Uterus (tissue), 3 donors: ENCODE measurements at regions not wholly inside any gene's neighbourhood (a gene's known extent, or its start where the extent isn't known, plus 50 kb on each side); places are given as distances from the start of the nearest gene placed in this dataset.

Source experiments
- DNase-seq, 2 donors: peaks; one replicate each; pipeline ENCODE4 v3.0.0-alpha.2; 2019 to 2020
- H3K27ac ChIP-seq, 2 donors: fragments of 200-600 bp; sonication (generic); 1 replicate in 1 of 2; 2 replicates in 1 of 2; pipeline ENCODE4 v1.5.1; 2016 to 2018
- H3K27me3 ChIP-seq, 2 donors: fragments of 200-600 bp; sonication (generic); one replicate each; pipeline ENCODE4 v1.5.1; 2018 to 2019; ENCODE audit warnings: control low read depth in 1 of 2
- H3K36me3 ChIP-seq, 2 donors: fragments of 200-600 bp; sonication (generic); one replicate each; pipeline ENCODE4 v1.5.1; 2019; ENCODE audit warnings: control low read depth in 1 of 2
- H3K4me1 ChIP-seq, 2 donors: fragments of 200-600 bp; sonication (generic); one replicate each; pipeline ENCODE4 v1.5.1; 2018 to 2019; ENCODE audit warnings: control low read depth in 1 of 2
- H3K4me3 ChIP-seq, 2 donors: fragments of 200-600 bp; sonication (generic); 1 replicate in 1 of 2; 2 replicates in 1 of 2; pipeline ENCODE4 v1.5.1; 2018 to 2019; ENCODE audit warnings: mild to moderate bottlenecking in 1 of 2
- H3K9me3 ChIP-seq, 2 donors: fragments of 200-600 bp; sonication (generic); one replicate each; pipeline ENCODE4 v1.5.1; 2019; ENCODE audit warnings: control low read depth in 1 of 2
- CTCF ChIP-seq, 4 experiments: fragments of 200-600 bp in 2 of 4; fragments of 450-650 bp in 2 of 4; sonication (generic) in 2 of 4; IDR thresholded peaks; one replicate each; pipeline ENCODE4 v1.5.1; 2016 to 2019; ENCODE audit warnings: antibody characterized with exemption in 4 of 4, mild to moderate bottlenecking in 2 of 4, moderate library complexity in 1 of 4
- POLR2A ChIP-seq, 2 donors: fragments of 450-650 bp; IDR thresholded peaks; one replicate each; pipeline ENCODE4 v1.6.1; 2016; ENCODE audit warnings: antibody characterized with exemption in 2 of 2, mild to moderate bottlenecking in 1 of 2, moderate library complexity in 1 of 2
- intact Hi-C: fragments of 100-400 bp; cut with DNase I; formaldehyde crosslinking; loops from one replicate; pipeline ENCODE4 v1.15.1; 2023; ENCODE audit warnings: low total_unique reads
- donor health status: DM: yes; HTN: yes; CAD: no.

- TF ChIP-seq POLR2A (IDR thresholded peaks at IDR 0.05) (no peak), CTCF (IDR thresholded peaks at IDR 0.05) (no peak)
- no peaks in the 10 kb centered on the region for H3K27me3 ChIP-seq
- no peak for DNase-seq
- no peaks in the 10 kb centered on the region for H3K4me1 ChIP-seq
- intact Hi-C loops, result no loop called here
- no peak overlapping the region for H3K4me3 ChIP-seq
- no peaks in the 10 kb centered on the region for H3K36me3 ChIP-seq
- H3K9me3 ChIP-seq, result no peaks in the 10 kb centered on the region
- H3K27ac ChIP-seq, result no peak overlapping the region
These were observed 131.4 kb upstream of the KAZN start for GRCh38 chr1:14467112-14467511.

GRCh38 chr1:14468751-14469150, 129.7 kb upstream of the KAZN start:
- no peak for DNase-seq
- TF ChIP-seq CTCF (IDR thresholded peaks at IDR 0.05) (no peak), POLR2A (IDR thresholded peaks at IDR 0.05) (no peak)
- intact Hi-C loops, result no loop called here
- Histone ChIP-seq H3K4me3 (no peak overlapping the region), H3K36me3 (no peaks in the 10 kb centered on the region), H3K4me1 (no peaks in the 10 kb centered on the region), H3K9me3 (no peaks in the 10 kb centered on the region), H3K27ac (no peak overlapping the region), H3K27me3 (no peaks in the 10 kb centered on the region)

- Histone ChIP-seq H3K4me3 (no peak overlapping the region), H3K27me3 (no peaks in the 10 kb centered on the region), H3K27ac (no peak overlapping the region), H3K4me1 (no peaks in the 10 kb centered on the region), H3K36me3 (no peaks in the 10 kb centered on the region), H3K9me3 (no peaks in the 10 kb centered on the region)
- no peak for TF ChIP-seq CTCF (IDR thresholded peaks at IDR 0.05)
- TF ChIP-seq POLR2A (IDR thresholded peaks at IDR 0.05), result no peak
- intact Hi-C loops, result no loop called here
- no peak for DNase-seq
These were observed 127.7 kb upstream of the KAZN start for GRCh38 chr1:14470802-14471201.

- intact Hi-C loops, result no loop called here
- no peak for TF ChIP-seq CTCF (IDR thresholded peaks at IDR 0.05)
- TF ChIP-seq POLR2A (IDR thresholded peaks at IDR 0.05), result no peak
These were observed 123.6 kb upstream of the KAZN start for GRCh38 chr1:14474856-14475255.

GRCh38 chr1:14476170-14476955, 122.1 kb upstream of the KAZN start:
- TF ChIP-seq CTCF (IDR thresholded peaks at IDR 0.05), result no peak
- TF ChIP-seq POLR2A (IDR thresholded peaks at IDR 0.05), result no peak
- H3K27me3 ChIP-seq, result no peaks in the 10 kb centered on the region
- DNase-seq, result no peak
- no peaks in the 10 kb centered on the region for H3K36me3 ChIP-seq
- H3K9me3 ChIP-seq, result no peaks in the 10 kb centered on the region
- H3K4me3 ChIP-seq, result no peak overlapping the region
- no peaks in the 10 kb centered on the region for H3K4me1 ChIP-seq
- no peak overlapping the region for H3K27ac ChIP-seq
- intact Hi-C loops, result no loop called here

More at GRCh38 chr1:14474856-14475255, 123.6 kb upstream of the KAZN start:
- Histone ChIP-seq H3K27ac (no peak overlapping the region), H3K9me3 (no peaks in the 10 kb centered on the region), H3K27me3 (no peaks in the 10 kb centered on the region), H3K36me3 (no peaks in the 10 kb centered on the region), H3K4me3 (no peak overlapping the region), H3K4me1 (no peaks in the 10 kb centered on the region)
- DNase-seq, result no peak
